ENCODE measurements at regions not wholly inside any gene's neighbourhood (a gene's known extent, or its start where the extent isn't known, plus 50 kb on each side); places are given as distances from the start of the nearest gene placed in this dataset.

- no peaks in the 10 kb centered on the region for H3K4me1 ChIP-seq (ENCODE audit: insufficient read depth, low read length, poor library complexity, severe bottlenecking)
- no peak overlapping the region for H3K27ac ChIP-seq (ENCODE audit: low read depth, low read length, poor library complexity, severe bottlenecking)
- no peak for DNase-seq (ENCODE audit: low spot score)
- no peaks in the 10 kb centered on the region for H3K36me3 ChIP-seq (ENCODE audit: insufficient read depth, low read length)
- TF ChIP-seq CTCF (conservative IDR thresholded peaks at IDR 0.05; ENCODE audit: low read length): no peak
- TF ChIP-seq EZH2phosphoT487 (IDR thresholded peaks at IDR 0.05; ENCODE audit: borderline replicate concordance, low read depth, low read length): no peak
- no peaks in the 10 kb centered on the region for H3K9me2 ChIP-seq (ENCODE audit: insufficient read depth, low read length)
- no peak overlapping the region for H3K4me3 ChIP-seq (ENCODE audit: low read depth, low read length, poor library complexity, severe bottlenecking)
- H4K20me1 ChIP-seq (ENCODE audit: insufficient read depth, low read length): no peaks in the 10 kb centered on the region
- H3K4me2 ChIP-seq (ENCODE audit: low read length): no peak overlapping the region
- BruUV-seq (replicated peaks): no TSS peak
- no peak overlapping the region for H2AFZ ChIP-seq (ENCODE audit: low read length)
- intact Hi-C loops (cut with micrococcal nuclease; ENCODE audit: unreplicated experiment): no loop called here
- ChIA-PET CTCF (ENCODE audit: unreplicated experiment) (no interaction called here), POLR2A (interaction anchor here (0.6 to 0.9 kb wide), 2 partner anchors 121 to 496 kb away, joined by 3 read pairs; no protein-coding TSS in a partner anchor)
- no peaks in the 10 kb centered on the region for H3K79me2 ChIP-seq (ENCODE audit: insufficient read depth, low read depth, low read length)
- H3K9me3 ChIP-seq (ENCODE audit: low read length): no peaks in the 10 kb centered on the region
Measured at GRCh38 chr5:156254196-156254595, 72.8 kb upstream of the SGCD start.

DNA sequence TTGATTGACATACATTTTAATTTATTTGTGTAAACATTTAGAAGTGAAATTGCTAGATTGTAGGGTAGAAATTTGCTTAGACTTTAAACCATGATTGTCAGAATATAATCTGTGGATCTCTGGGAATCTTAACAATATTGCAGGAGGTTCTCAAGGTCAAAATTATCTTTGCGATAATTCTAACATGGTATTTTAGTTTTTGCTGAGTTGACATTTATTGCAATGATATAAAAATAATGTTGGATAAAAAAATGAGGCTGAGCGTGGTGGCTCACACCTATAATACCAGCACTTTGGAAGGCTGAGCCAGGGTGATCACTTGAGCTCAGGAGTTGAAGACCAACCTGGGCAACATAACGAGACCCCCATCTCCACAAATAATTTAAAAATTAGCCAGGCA is 70.3 kb upstream of the SGCD start:
- H3K79me2 ChIP-seq (ENCODE audit: insufficient read depth, low read depth, low read length): no peaks in the 10 kb centered on the region
- no peak overlapping the region for H3K27ac ChIP-seq (ENCODE audit: low read depth, low read length, poor library complexity, severe bottlenecking)
- DNase-seq (ENCODE audit: low spot score): no peak
- CTCF ChIA-PET (ENCODE audit: unreplicated experiment): no interaction called here
- no peaks in the 10 kb centered on the region for H4K20me1 ChIP-seq (ENCODE audit: insufficient read depth, low read length)
- H3K4me2 ChIP-seq (ENCODE audit: low read length): no peak overlapping the region
- TF ChIP-seq CTCF (conservative IDR thresholded peaks at IDR 0.05; ENCODE audit: low read length) (no peak), EZH2phosphoT487 (IDR thresholded peaks at IDR 0.05; ENCODE audit: borderline replicate concordance, low read depth, low read length) (no peak)
- intact Hi-C loops (cut with micrococcal nuclease; ENCODE audit: unreplicated experiment): no loop called here
- no peak overlapping the region for H2AFZ ChIP-seq (ENCODE audit: low read length)
- no peak overlapping the region for H3K4me3 ChIP-seq (ENCODE audit: low read depth, low read length, poor library complexity, severe bottlenecking)
- BruUV-seq (replicated peaks): no TSS peak
- POLR2A ChIA-PET: no interaction called here
- no peaks in the 10 kb centered on the region for H3K36me3 ChIP-seq (ENCODE audit: insufficient read depth, low read length)
- no peaks in the 10 kb centered on the region for H3K9me2 ChIP-seq (ENCODE audit: insufficient read depth, low read length)
- H3K4me1 ChIP-seq (ENCODE audit: insufficient read depth, low read length, poor library complexity, severe bottlenecking): no peaks in the 10 kb centered on the region
- H3K9me3 ChIP-seq (ENCODE audit: low read length): no peaks in the 10 kb centered on the region

GRCh38 chr5:156258934-156259333 is 68.0 kb upstream of the SGCD start:
- no peaks in the 10 kb centered on the region for H3K9me2 ChIP-seq (ENCODE audit: insufficient read depth, low read length)
- no peak overlapping the region for H3K4me3 ChIP-seq (ENCODE audit: low read depth, low read length, poor library complexity, severe bottlenecking)
- ChIA-PET CTCF (ENCODE audit: unreplicated experiment) (no interaction called here), POLR2A (no interaction called here)
- intact Hi-C loops (cut with micrococcal nuclease; ENCODE audit: unreplicated experiment): no loop called here
- no peak overlapping the region for H3K4me2 ChIP-seq (ENCODE audit: low read length)
- no peaks in the 10 kb centered on the region for H4K20me1 ChIP-seq (ENCODE audit: insufficient read depth, low read length)
- no peaks in the 10 kb centered on the region for H3K79me2 ChIP-seq (ENCODE audit: insufficient read depth, low read depth, low read length)
- BruUV-seq (replicated peaks): no TSS peak
- no peaks in the 10 kb centered on the region for H3K4me1 ChIP-seq (ENCODE audit: insufficient read depth, low read length, poor library complexity, severe bottlenecking)
- H3K9me3 ChIP-seq (ENCODE audit: low read length): no peaks in the 10 kb centered on the region
- H2AFZ ChIP-seq (ENCODE audit: low read length): no peak overlapping the region
- TF ChIP-seq EZH2phosphoT487 (IDR thresholded peaks at IDR 0.05; ENCODE audit: borderline replicate concordance, low read depth, low read length) (no peak), CTCF (conservative IDR thresholded peaks at IDR 0.05; ENCODE audit: low read length) (no peak)
- no peaks in the 10 kb centered on the region for H3K36me3 ChIP-seq (ENCODE audit: insufficient read depth, low read length)
- DNase-seq (ENCODE audit: low spot score): no peak
- H3K27ac ChIP-seq (ENCODE audit: low read depth, low read length, poor library complexity, severe bottlenecking): no peak overlapping the region
